CD4-positive, alpha-beta T cell treated with Interleukin-2 at 100 ng/mL for 4 hours (primary cell): ENCODE measurements at regions not wholly inside any gene's neighbourhood (a gene's known extent, or its start where the extent isn't known, plus 50 kb on each side); places are given as distances from the start of the nearest gene placed in this dataset.
"Not testable (repeated sequence)": the region's sequence is repeated elsewhere in the genome, so short reads cannot be mapped to it uniquely, and the experiment has no call there.

Source experiments
- DNase-seq: peaks from one replicate; pipeline ENCODE4 v3.0.0-alpha.2; 2020; ENCODE audit warnings: low spot score

DNA sequence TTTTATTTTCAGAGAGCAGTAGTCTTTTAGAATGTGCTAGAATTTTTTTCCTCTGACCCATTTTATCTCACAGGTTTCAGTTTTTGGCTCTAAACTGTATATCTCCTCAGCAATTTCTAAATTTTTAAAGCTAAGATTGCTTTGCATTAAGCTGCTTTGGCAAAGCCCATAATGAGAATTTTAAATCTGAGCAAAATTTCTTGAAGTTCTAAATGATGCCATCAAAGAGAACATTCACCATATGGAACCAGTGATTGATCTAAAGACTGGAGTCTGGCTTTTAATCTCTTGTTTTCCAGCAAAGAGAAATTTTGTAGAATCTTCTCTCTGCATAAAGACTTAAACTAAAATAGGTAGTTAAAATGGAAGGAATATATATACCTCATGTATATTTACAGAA, 313.6 kb downstream of the TBC1D32 start:
- no peak for DNase-seq

GRCh38 chr6:121008553-121008952, 325.7 kb downstream of the TBC1D32 start:
- no peak for DNase-seq

GRCh38 chr6:121006024-121006423, 328.3 kb downstream of the TBC1D32 start:
- DNase-seq, result no peak

GRCh38 chr6:121000381-121000780, 333.9 kb downstream of the TBC1D32 start:
- no peak for DNase-seq

DNA sequence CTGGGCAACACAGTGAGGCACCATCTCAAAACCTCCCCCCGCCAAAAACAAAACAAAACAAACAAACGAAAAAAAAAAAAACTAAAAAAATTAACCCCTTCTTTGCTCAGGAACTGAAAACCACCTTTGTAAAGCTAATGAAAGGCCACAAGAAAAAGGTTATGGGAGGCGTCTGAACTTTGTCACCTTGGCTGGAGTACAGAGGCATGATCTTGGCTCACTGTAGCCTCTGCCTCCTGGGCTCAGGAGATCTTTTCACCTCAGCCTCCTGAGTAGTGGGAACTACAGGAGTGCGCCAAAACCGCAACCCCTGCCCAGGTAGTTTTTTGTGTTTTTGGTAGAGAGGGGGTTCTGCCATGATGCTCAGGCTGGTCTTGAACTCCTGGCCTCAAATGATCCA, 337.9 kb downstream of the TBC1D32 start:
- DNase-seq, result no peak

- DNase-seq, result no peak
Observed at GRCh38 chr6:120994573-120994967, 339.7 kb downstream of the TBC1D32 start.

DNA sequence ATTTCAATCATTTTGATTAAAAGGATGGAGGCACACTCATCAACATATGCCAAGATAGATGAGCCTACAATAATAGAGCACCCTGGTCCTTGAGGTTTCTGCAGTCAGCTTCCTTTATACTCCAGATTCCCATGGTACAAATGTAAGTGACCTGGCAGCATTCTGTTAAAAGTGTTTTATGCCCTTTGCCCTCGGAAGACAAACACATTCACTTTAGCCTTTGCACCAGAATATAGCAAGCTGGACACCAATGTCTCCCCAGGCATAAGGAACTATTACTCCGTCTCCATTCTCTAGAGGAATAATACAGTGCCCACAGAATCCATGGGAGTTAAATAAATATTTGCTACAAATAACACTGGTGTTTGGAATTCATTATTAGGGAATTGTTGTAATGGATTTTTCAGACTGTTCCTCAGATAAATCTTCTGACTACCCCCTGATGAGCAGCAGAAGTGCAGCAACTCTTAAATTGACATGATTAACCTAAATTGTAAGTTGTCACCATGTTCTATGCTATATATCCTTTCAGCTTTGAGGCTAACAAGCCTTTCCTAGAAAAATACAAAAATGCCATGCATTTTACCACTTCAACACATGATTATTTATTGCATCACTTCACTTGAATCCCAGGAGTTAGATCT, 340.2 kb downstream of the TBC1D32 start:
- DNase-seq, result no peak

GRCh38 chr6:120992257-120992656, 342.0 kb downstream of the TBC1D32 start:
- no peak for DNase-seq

DNA sequence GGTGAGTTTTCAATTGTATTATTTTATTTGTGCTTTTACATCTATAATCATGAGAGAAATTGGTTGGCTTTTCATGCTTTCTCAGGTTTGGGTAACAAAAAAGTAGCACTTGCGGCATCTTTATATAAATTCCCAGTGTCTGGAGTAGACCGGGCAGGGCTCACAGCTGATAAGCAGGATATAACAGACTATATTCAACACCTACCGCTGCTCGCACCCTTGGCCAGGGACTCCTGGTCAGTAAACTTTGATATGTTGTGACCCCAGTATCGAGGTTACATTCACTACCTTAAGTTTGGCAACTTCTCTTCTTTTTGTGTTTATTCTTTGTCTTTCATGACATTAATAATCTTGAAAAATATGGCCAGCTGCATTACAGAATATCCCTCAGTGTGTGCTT, 343.4 kb downstream of the TBC1D32 start:
- DNase-seq, result no peak

GRCh38 chr6:120981835-120982234, 352.4 kb downstream of the TBC1D32 start:
- no peak for DNase-seq

DNA sequence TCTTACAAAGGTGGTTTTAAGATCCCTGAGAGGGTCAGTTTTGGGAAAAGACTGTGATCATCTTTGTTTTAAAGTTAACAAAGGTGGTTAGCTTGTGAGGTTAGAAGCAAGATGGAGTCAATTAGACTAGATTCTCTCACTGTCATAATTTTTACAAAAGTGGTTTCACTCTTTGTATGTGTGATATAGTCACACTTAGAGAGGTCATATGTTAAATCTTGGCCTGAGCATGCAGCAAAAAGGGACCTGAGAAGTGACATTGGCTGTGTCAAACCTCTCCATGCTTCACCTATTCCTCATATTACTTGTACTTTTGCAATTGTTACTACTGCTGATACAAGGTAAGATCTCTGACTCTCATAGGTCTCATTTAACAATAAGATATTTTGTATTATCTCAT, 368.0 kb downstream of the TBC1D32 start:
- DNase-seq, result no peak

GRCh38 chr6:120965814-120966213, 368.5 kb downstream of the TBC1D32 start:
- no peak for DNase-seq

DNA sequence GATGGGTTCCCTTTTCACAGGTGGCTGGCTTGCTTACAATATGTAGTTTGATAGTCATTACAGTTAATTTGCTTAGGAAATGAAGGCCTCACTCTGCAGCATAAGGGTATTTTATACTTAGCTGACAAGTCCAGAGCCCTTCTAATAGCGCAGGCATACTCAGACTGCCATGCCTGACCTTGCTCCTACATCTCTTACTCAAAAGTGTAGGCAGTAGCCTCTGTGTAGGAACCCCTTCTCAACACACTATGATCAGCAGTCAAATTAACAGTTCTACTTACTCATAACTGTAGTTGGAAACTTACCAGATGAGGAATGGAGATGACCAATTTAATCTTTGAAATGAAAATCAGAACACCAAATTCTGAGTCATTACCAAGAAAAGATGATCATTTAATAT, 373.5 kb downstream of the TBC1D32 start:
- DNase-seq, result no peak

DNA sequence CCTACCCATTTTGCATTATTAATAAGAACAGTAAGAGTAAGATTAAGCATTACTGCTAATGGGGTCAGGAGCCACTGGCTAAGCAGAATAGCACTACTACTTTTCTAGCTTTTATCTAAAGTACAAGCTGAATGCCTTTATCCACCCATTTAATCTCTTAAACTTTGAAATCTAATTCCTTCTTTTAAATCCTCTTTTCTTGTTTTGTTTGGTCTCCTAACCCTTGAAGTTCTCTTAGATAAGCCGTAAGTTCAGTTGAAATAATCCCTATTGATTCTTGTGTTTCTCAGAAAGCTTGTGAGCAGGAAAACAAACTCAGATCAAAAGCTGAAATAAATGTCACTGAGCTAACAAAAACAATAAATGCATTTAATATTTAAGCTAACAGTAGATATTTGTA, 380.2 kb downstream of the TBC1D32 start:
- DNase-seq, result no peak

GRCh38 chr6:120951258-120951657, 383.0 kb downstream of the TBC1D32 start:
- DNase-seq, result no peak

GRCh38 chr6:120947111-120947510, 387.2 kb downstream of the TBC1D32 start:
- DNase-seq, result no peak

DNA sequence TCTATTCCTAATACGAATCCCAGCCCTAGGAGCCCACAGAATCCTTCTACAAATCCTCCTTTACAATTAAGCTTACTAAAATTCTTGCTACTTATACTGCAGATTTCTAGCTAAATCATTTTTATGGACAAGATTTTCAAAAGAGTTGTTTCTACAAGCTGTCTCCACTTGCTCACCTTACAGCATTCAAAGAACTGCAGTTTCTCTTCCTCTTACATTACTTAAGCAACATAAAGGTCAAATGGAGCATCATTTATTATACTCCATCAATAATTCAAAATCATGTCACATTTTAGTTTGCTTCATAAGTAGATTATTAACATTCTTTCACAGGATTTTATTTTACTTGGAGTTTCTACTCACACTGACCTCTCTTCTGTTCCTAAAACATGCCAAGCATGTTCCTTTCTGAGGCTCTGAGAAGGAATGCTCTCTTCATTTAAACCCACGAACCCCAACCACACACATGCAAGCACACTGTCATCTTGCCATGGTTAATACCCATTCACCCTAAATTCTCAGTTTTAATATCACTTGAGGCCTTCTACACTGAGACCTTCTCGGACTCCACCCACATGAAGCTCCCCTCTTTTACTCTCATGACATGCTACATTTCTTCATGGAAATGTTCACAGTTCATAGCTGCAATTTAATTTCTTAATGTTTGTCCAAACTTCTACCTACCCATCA, 388.2 kb downstream of the TBC1D32 start:
- DNase-seq, result no peak

DNA sequence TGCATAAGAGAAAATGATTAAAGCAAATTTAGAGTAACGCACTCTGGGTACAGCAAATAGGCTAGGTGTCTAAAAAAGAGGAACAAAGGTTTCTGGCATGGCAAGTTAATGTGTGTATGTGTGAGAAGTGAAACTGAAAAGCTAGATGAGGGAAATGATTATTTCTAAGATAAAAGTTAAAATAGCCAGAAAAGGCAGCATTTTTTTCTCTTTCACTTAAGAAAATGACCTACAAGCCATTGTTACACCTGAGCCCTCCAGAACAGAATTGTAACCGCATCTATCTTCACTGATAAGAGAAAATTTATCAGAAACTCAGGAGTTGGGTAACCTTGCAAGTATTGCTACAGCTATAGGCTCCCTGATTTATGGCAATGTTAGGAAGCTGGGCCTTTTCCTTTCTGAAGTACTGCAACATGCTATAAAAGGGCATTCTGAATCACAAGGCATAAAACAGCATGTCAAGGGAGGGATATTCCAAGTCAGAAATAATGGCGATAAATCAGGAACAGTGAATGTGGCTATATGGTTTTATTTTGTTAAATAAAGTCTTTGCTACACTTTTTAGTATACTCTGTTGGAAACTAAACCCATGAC, 395.3 kb downstream of the TBC1D32 start:
- DNase-seq, result no peak

DNA sequence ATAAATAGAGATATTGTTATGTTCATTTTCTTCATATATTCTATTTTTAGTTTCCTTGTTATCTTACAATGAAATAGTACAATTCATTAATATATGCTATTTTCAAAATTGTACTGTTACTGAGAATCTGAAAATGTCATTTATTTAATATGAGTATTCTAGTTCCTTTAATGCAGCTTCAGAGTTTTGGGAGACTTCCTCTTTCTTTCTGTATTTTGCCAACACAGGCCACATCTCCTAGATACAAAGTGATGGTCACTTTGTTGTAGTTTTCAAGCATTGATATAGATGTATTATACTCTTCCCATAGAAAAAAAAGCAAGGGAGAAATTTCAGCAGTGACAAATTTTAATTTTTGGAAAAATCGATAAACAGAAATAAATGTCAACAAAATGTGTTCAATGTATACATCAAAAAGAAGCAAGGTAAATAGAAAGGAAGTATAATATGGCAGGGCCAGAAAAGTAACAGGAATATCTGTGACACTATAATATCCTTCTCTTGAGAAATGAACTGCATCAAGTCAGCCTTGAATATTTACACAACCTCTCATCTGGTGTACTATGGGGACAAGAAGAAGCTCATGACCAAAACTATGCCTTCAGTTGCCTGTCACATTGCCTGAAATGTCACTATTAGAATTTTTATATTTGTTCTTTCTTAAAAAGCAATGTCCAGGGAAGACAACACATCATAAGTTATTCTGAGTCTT, 396.0 kb downstream of the TBC1D32 start:
- DNase-seq, result no peak

DNA sequence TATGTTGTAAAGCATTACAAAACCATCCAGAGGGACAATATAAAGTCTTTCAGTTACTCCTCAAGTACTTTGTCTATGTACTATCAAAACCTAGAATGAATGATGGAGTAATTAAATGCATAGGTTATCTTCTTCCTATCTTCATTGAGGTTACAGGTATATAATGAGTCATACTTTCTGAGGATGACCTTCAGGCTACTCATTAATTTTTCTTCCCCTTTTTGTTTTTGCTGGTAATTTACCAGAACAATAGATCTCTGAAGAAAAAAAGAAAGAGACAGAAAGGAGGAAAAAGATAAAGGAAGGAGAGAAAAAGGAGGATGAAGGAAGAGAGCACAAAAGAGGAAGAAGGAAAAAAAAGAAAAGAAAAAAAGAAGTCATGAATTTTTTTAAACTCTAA, 398.4 kb downstream of the TBC1D32 start:
- no peak for DNase-seq

- no peak for DNase-seq
Observed at GRCh38 chr6:120935016-120935415, 399.3 kb downstream of the TBC1D32 start.

DNA sequence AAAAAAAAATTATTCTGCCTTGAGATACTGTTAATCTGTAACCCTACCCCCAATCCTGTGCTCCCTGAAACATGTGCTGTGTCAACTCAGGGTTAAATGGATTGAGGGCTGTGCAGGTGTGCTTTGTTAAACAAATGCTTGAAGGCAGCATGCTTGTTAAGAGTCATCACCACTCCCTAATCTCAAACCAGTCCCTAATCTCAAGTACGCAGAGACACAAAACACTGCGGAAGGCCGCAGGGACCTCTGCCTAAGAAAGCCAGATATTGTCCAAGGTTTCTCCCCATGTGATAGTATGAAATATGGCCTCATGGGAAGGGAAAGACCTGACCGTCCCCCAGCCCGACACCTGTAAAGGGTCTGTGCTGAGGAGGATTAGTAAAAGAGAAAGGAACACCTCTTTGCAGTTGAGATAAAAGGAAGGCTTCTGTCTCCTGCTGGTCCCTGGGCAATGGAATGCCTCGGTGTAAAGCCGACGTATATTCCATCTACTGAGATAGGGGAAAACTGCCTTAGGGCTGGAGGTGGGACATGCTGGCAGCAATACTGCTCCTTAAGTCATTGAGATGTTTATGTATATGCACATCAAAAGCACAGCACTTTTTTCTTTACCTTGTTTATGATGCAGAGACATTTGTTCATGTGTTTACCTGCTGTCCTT, 402.6 kb downstream of the TBC1D32 start:
- DNase-seq, result not testable (repeated sequence)
